DMS 273 treated with DMSO at 0.1 percent for 48 hours (cell line): ENCODE measurements at regions not wholly inside any gene's neighbourhood (a gene's known extent, or its start where the extent isn't known, plus 50 kb on each side); places are given as distances from the start of the nearest gene placed in this dataset.
"Not testable (repeated sequence)": the region's sequence is repeated elsewhere in the genome, so short reads cannot be mapped to it uniquely, and the experiment has no call there.

Source experiments
- DNase-seq: peaks from one replicate; lab custom pipeline; 2025; lab: John Stamatoyannopoulos, UW

DNA sequence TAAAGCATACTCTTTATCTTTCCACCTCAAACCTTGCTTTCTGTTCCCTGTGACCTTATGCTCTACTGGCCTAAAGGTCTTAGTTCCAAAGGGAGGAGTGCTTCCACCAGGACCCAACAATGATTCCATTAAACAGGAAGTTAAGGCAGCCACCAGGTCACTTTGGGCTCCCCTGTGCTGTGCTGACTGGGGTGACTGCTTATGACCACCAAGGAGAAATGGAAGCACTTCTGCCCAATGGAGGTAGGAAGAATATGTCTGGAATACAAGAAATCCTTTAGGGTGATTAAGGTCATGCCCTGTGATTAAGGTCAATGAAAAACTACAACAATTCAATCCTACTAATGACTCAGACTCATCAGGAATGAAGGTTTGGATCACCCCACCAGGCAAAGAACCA, 233.8 kb upstream of the CDH11 start:
- DNase-seq, result no peak

DNA sequence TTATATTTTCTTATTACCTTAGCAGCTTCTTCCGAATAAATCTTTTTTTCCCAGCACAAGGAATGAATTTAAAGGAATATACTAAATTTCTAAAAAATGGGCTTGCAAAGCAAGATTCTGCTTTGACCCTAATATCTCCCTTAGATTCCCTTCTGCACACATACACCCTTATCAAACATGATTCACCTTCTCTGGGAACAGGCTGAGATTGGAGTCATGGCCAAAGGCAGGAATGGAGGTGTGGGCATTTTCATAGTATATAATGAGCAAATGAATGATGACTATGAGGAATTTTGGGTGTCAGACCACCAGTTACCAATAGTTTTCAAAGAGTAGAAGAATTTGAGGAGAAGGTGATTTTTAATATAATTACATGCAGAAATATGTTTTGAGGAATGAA, 231.3 kb upstream of the CDH11 start:
- no peak for DNase-seq

DNA sequence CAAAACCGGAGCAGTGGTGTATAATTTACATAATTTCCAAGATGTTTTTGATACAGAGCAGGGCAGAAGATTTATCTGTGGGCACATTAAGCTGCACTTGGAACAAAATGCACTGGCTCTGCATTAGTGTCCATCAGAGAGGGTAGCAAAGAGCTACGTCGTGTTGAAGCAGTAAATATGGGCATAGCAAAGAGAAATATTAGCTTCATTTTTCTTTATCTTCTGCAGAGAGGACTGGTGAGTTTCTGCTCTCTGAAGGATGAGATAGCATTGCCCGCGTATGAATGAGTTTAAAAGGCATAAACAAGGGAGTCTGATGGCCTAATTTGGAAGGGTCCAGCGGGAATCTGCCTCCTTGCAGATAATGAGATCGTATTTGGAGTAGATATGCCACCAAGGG, 227.8 kb upstream of the CDH11 start:
- no peak for DNase-seq

DNA sequence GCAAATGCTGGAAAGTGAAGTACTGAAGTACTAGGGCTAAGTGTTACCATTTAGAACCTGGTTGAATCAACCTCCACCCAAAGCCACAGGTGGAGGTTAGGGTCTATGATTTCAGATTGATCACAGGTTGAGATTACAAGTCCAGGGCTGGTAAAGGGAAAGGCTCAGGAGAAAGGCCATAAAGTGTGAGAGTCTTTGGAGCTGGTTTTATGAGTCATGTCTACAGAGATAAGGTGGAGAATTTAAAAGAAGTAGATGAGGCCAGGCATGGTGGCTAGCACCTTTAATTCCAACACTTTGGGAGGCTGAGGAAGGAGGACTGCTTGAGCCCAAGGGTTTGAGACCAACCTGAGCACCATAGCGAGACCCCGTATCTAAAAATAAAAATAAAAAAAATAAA, 221.7 kb upstream of the CDH11 start:
- no peak for DNase-seq

DNA sequence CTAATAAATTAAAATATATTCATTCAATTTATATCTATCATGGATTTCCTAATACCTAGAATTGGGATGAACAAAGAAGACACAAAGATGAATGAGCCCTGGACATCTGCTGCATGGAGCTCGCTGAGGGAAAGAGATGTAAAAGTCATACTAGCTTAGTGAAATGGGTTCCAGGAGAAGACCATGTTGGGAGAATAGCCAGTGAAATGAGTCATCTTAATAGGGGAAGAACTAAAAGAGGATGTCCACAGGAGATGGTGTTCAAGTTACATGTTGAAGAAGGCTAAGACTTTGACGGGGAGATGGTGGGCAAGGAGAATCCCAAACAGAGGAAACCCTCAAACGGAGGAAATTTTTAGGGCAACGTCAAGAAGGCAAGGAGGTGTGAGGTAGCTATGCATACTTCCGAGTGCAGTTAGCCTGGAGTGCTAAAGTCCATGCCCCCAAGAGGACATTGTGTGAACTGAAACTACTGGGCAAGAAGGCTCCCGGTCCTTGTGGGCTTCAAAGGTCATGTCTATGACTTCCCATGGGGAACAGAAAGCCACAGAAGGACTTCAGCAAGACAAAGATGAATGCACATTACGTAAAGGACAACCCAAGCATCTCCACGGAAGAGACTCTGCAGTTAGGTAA, 220.5 kb upstream of the CDH11 start:
- no peak for DNase-seq

DNA sequence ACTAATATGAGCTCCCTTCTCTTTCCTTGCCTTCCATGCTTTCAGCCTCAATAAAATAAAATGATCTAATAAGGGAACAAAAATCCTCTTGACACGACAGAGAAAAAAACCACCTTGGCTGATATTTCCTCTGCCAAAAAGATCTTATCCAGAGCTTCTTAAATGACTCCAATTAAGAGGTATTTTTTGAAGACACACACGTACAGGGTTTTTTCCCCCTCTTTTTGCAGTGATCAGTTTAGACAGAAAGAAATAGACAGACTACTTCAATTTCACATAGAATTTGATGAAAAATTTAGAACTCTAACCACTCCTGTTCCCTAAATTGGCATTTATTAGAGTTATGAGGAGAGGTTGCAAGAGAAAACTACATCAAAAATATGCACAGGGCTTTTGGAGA, 217.2 kb upstream of the CDH11 start:
- DNase-seq, result no peak

DNA sequence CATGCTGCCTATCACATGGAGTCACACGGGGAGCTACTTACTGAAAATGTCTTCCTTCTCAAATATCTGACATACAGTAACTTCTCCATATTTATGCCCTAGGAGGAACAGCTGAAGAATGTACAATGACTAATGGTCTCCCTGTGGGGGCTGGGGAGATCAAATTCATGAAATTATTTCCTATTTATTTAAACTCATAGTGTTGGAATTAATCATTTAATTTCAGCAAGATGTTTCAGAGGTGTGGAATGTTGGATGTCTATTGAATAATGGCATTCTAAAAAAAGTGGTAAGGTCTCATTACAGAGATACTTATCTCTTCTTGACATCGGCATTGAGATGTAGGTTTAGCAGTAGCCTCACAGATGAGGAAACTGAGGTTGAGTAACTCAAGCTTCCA, 214.3 kb upstream of the CDH11 start:
- no peak for DNase-seq

DNA sequence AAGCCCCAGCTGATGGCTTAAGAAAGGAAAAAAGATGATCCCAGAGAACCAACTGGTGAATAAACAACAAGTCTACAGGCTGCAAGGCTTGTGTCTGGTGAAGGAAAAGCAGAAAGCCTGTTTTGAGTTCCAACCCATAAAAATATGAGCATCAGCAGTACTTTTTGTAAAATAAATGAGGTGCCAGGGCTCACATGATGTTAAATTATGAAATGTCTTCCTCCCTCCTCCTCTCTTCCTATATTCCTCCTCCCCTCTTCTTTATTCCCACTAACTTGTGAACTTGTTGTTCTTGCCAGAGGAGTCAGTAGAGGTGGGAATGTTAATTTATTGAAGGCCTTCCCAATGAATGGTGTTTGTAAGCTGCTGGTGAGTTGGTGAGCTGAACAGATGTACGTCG, 212.2 kb upstream of the CDH11 start:
- DNase-seq, result no peak

DNA sequence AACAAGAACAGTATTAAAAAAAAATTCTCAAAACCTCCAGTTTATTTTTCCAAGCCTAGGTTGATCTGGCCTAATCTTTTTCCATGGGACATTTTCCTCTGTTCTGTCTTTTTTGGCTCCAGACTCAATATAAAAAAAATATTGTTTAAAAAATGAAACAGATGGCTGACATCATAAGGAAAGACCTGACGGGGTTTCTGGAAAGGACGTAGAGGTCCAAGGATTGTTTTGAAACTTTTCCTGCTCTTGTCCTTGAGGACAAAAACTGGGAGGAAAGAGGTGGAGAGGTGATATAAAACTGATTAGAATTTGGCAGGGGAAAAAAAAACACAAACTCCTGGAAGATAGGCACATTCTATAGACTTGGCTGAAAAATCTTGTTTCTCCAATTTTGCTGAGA, 211.4 kb upstream of the CDH11 start:
- DNase-seq, result no peak

DNA sequence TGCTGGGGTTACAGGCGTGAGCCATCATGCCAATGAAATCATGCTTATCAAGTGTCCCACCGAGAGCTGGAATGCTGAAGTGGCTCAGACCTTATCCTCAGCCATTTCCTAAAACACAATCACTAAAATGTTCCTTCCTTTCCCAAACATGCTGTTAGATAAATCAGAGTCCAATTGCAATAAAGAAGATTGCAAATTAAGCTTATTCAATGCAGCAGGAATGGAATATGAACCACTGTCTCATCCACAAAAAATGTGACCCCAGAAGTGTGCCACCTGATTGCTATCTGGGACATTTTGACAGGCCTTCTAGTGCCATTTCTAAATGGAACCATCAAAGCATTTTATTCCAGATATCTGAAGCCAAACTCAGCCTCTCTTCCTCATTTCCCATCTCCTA, 205.5 kb upstream of the CDH11 start:
- no peak for DNase-seq

DNA sequence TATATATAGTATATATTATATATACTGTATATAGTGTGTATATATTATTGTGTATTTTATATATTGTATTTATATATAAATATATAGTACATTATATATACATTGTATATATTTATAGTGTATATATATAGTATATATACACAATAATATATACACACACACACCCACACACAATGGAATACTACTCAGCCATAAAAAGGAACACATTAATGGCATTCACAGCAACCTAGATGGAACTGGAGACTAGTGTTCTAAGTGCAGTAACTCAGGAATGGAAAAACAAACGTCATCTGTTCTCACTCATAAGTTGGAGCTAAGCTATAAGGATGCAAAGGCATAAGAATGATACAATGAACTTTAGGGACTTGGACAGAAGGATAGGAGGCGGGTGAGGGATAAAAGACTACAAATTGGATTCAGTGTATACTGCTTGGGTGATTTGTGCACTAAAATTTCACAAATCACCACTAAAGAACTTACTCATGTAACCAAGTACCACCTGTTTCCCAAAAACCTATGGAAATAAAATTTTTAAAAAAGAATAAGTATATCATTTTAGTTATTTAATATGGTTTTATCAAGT, 201.9 kb upstream of the CDH11 start:
- DNase-seq, result no peak

DNA sequence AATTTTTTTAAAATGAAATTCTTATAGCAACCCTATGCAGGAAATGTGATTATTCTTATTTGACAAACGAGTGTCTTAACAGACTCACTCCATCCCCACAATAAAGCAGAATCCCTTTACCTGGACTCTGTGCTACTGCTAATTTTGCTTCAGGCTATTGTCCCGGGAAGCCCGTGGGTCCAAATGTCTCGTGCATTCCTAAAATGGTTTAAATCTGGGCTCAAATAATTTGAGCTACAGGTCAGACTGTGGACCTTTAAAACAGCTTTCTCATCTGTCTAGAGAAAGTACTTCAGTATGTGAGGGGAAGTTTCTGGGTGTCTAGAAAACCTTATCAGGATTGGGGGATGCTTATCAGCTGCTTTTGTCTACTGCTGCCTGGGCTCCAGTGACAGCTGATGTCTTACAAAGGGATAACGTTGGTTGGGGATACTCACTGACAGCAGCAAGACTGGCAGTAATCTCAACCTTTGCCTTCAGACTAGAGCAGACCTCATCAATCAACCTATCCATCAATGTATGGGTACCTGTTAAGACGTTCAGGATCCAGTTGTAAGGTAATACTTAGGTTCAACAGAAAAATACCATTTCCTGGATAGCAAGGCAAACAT, 197.9 kb upstream of the CDH11 start:
- DNase-seq, result no peak

DNA sequence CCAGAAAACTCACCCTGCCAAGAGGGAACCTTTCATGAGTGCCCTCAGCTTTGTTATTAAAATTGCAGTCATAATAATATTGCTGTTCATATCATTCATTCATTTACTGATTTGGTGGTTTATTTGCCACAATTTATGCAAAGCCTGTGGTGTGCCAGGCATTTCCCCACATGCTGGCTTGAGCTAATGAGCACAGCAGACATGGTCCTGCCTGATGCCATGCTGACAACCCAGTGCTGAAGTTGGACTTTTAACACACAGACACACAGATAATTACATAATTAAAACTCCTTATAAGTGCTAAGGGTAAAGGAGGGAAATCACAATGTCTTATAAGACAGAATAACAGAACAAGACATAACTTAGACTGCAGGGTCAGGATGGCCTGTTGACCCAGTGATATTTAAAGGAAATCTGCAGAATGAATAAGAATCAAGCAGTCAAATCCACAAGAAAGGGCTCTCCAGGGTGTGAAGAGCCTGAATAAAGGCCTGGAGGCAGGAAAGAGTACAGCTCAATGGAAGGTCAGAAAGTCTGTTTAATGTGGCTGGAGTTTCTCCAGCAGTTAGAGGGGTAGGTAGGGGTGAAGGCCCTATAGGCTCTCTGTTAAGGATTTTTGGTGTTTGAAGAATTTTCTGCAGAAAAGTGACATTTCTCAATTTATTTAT, 196.9 kb upstream of the CDH11 start:
- no peak for DNase-seq

DNA sequence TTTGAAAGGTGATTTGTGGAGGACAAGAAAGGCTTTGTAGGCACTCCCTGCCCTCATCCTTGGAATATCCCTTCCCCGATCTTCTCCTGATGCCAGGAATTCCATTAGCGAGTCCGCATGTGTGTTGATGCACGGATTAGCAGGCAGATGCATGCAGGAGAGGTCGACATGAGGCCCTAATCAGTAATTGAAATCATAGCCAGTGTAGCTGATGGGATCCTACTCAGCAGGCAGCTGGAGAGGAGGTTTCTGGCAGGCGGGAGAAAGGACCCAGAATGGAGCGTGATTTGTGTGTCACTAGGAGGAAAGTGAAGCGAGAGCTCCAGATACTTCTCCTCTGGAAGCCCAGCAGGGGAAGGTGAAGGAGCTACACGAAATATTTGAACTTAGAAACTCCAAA, 196.3 kb upstream of the CDH11 start:
- peak; percentile 11 for DNase-seq

DNA sequence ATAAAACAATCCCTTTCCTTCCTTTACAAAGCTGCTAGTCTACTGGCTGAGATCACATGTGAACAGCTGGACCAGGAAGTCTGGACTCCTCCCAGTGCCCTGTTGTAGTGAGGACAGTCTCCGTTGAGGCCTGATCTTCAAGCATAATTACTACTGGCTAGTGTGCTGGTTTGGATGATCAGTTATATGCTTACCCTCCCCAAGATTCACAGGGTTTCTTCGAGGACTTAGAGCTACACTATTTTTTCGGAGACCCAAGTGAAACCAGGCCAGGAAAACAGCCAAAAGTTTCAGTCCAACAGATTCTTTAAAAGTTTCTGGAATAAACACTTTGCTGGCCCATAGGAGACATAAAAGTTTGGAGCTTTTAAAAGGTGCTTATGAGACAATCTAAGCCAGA, 194.9 kb upstream of the CDH11 start:
- no peak for DNase-seq

DNA sequence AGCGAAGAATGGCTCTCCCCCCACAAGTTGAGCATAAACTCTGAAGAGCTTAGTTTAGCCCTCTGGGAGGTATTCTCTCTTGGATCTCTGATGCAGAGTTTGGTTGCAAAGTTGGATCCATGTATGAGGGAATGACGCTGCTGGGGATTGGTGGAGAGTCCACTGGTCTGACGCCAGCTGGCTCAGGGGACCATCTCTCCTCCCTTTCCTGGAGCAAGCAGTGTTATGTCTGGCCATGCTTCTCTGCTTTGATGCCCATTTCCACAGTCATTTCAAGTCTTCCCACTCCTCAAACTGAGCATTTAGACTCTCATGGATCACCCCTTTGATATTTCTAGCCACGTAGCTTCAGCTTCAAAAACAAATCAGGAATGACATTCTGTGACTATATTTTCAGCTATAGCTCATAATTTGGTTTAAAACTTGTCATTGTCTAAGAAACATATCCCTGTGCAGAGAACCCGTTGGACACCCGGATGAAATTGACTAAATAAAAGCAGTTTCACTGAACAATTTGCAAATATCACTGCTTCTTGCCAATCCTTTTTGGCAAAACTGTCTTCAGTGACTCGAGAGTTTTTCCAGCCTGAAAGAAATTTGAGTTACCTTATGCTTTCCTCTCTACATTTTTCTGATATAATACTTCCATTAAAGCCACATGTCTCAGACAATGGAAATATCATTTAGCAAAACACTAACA, 193.4 kb upstream of the CDH11 start:
- no peak for DNase-seq

DNA sequence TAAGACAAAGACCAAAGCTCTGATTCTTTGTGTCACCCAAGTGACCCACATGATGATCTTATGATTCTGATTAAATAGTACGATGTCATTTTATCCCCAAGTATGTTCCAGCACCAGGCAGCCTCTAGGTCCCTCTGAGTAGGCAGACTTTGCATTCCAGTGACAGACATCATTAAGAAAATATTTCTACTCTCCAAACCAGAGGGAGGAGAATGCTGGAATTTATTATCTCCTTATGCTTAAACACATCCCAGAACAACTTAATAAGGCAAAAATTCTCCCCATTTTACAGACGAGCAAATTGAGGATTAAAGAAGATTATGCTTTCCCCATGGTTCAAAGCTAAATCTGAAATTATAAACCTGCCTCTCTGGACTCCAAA, 192.8 kb upstream of the CDH11 start:
- no peak for DNase-seq

DNA sequence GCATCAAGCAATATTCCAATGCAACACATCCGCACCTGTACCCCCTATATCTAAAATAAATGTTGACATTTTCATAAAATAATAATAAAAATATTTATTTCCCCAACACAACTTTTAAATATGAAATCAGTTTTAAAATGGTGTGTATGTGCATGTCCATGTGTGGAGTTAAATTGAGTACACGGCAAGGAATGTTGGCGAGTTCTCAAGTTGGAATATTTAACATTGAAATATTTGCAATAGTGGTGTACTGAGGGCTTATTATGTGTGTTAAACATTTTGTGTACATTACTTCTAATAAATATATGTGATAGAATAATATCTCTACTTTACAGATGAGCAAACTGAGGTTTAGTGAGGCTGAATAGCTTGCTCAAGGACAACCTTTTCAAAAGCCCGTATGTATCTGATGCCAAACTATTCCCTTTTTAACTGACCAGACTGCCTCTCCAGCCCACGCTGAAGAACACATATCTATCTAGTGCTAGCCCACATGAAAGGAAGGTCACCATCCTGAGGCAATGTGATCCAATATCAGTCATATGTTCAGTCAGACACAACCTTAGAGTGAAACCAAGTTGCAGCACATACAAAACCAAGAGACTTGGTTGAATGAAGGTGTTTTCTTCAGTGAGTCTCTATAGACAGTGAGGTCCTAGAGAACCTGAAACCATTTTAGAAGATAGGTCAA, 192.2 kb upstream of the CDH11 start:
- DNase-seq, result no peak

DNA sequence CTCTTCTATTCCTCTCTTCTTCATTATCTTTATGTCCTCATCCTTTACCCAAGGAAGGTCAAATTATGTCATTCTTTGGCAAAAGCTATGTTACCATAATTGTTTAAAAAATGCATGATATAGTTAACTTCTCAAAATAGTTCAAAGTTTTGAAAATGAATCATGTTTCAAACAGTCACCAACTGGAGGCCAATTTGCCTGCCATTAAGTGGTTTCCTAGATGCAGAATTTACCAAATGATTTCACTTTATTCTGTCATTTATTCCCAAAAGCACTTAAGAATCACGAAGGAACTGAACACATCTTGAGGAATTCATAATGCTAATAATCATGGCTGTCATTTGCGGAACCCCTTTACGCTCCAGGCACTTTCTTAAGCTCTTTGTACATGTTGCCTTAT, 190.9 kb upstream of the CDH11 start:
- no peak for DNase-seq

DNA sequence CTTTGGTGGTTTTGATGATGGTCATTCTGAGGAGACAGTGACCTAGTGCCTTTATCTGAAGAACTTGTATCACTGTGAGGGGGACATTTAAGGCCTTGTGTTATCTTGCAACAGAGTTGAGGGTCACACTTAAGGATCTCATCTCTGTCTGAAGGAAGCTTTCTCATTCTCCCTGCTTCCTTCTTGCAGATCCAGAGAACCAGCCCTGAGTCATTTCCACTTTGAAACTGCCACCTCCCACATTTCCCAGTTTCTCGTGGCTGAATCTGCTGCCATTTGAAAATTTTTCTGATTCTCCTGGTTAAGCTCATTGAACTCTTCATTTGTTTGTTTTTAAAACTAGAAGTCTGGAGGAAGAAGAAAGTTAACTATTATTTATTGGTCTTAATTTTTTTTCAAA, 190.2 kb upstream of the CDH11 start:
- DNase-seq, result no peak

DNA sequence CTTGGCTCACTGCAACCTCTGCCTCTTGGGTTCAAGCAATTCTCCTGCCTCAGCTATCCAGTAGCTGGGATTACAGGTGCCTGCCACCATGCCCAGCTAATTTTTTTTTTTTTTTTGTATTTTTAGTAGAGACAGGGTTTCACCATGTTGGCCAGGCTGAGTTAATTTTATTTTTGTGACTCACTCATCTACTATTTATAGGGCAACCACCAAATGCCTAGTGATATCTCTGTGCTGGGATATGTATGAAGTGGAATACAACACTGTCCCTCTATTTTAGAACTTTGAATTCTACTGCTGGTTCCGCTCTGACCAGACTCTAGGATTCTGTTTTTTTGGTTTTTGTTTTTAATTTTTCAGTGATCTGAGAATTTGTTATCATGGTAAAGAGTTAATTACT, 188.6 kb upstream of the CDH11 start:
- DNase-seq, result not testable (repeated sequence)

DNA sequence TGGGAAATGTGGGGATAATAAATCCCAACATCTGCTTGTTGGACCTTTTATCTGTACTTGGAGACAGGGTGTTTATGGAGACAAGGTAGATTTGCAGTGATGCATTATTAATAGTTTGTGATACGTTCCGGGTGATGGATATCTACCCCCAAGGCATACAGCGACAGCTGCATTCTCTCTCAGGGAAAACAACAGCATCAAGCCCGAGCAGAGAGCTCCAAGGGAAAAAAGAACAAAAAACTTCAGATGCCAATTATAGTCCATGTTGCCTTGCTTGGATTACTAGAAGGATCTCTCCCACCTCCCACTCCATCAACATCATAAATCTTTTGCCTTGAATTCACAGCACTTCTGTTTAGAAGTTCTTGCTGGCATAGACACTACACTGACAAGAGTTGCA, 187.5 kb upstream of the CDH11 start:
- no peak for DNase-seq
